H1 (cell line): ENCODE measurements at regions not wholly inside any gene's neighbourhood (a gene's known extent, or its start where the extent isn't known, plus 50 kb on each side); places are given as distances from the start of the nearest gene placed in this dataset.

ENCODE experiments used
- CTCF ChIA-PET: fragments of 300-600 bp; sonication (Branson Sonifier 250); formaldehyde crosslinking; loops from one replicate; lab custom pipeline; 2021; ENCODE audit not compliant: partially characterized antibody; lab: Charles Lee
- POLR2A ChIA-PET: fragments of 300-600 bp; sonication (Branson Sonifier 250); formaldehyde crosslinking; loops from one replicate; lab custom pipeline; 2021; ENCODE audit warnings: inconsistent platforms; ENCODE audit not compliant: partially characterized antibody; lab: Charles Lee
- DNase-seq, 2 experiments: peaks; one replicate each; pipeline versions ENCODE4 v3.0.0 to v3.0.0-alpha.2; 2010 to 2022; ENCODE audit warnings: low spot score in 2 of 2, low read depth in 1 of 2, mixed read lengths in 1 of 2
- FAIRE-seq: peaks from 2 replicates; lab custom pipeline; 2011; peaks lifted over from hg19 to GRCh38; lab: Jason Lieb, UNC
- H2AFZ ChIP-seq: 2 replicates; pipeline ENCODE4 v1.8.1; 2012; ENCODE audit warnings: low read length, inconsistent platforms
- H2AK5ac ChIP-seq: 2 replicates; pipeline ENCODE4 v1.6.1; 2013; ENCODE audit warnings: low read depth, low read length
- H2BK120ac ChIP-seq: replicated peaks from 2 replicates; pipeline ENCODE3; 2013; ENCODE audit warnings: low read depth, low read length, inconsistent platforms
- H2BK12ac ChIP-seq: 2 replicates; pipeline ENCODE4 v1.6.1; 2013; ENCODE audit warnings: low read depth, low read length
- H2BK15ac ChIP-seq: 2 replicates; pipeline ENCODE4 v1.6.1; 2013; ENCODE audit warnings: low read length
- H2BK20ac ChIP-seq: 2 replicates; pipeline ENCODE4 v1.6.1; 2013; ENCODE audit warnings: low read length
- H2BK5ac ChIP-seq: 2 replicates; pipeline ENCODE4 v1.6.1; 2013; ENCODE audit warnings: low read depth, low read length
- H3K14ac ChIP-seq: 2 replicates; pipeline ENCODE4 v1.6.1; 2013; ENCODE audit warnings: inconsistent platforms; ENCODE audit not compliant: insufficient read length
- H3K18ac ChIP-seq: 2 replicates; pipeline ENCODE4 v1.6.1; 2013; ENCODE audit warnings: low read length; ENCODE audit errors: extremely low read depth
- H3K23ac ChIP-seq: 2 replicates; pipeline ENCODE4 v1.6.1; 2013; ENCODE audit warnings: inconsistent platforms; ENCODE audit not compliant: insufficient read length
- H3K23me2 ChIP-seq: 2 replicates; pipeline ENCODE4 v1.6.1; 2013; ENCODE audit warnings: low read depth, low read length
- H3K27ac ChIP-seq: 2 replicates; pipeline ENCODE4 v1.6.1; 2011; ENCODE audit warnings: low read depth, low read length, inconsistent platforms
- H3K27me3 ChIP-seq, 4 experiments: replicated peaks in 1 of 4; 1 replicate in 1 of 4; 2 replicates in 3 of 4; pipeline versions ENCODE4 v1.6.1 to v1.8.1; 2011 to 2013; ENCODE audit warnings: low read length in 3 of 4, mild to moderate bottlenecking in 3 of 4, inconsistent platforms in 2 of 4, mixed read lengths in 2 of 4, moderate library complexity in 1 of 4; ENCODE audit not compliant: control insufficient read depth in 3 of 4, insufficient read depth in 3 of 4; ENCODE audit errors: extremely low read depth in 1 of 4
- H3K36me3 ChIP-seq, 4 experiments: 2 replicates each; pipeline versions ENCODE4 v1.6.1 to v1.8.1; 2011 to 2013; ENCODE audit warnings: mild to moderate bottlenecking in 4 of 4, low read length in 3 of 4, moderate library complexity in 2 of 4, control low read depth in 1 of 4, inconsistent platforms in 1 of 4; ENCODE audit not compliant: insufficient read depth in 4 of 4, control insufficient read depth in 2 of 4
- H3K4ac ChIP-seq: replicated peaks from 2 replicates; pipeline ENCODE3; 2013; ENCODE audit warnings: low read length, low read depth, mixed read lengths, inconsistent platforms; ENCODE audit not compliant: insufficient read length
- H3K4me1 ChIP-seq, 4 experiments: replicated peaks in 1 of 4; 1 replicate in 1 of 4; 2 replicates in 3 of 4; pipeline versions ENCODE4 v1.6.1 to v1.8.1; 2011 to 2013; ENCODE audit warnings: low read length in 3 of 4, inconsistent platforms in 2 of 4, mixed read lengths in 1 of 4; ENCODE audit not compliant: insufficient read depth in 4 of 4, control insufficient read depth in 3 of 4
- H3K4me2 ChIP-seq, 2 experiments: 2 replicates each; pipeline versions ENCODE4 v1.6.1 to v1.8.1; 2011 to 2013; ENCODE audit warnings: low read depth in 2 of 2, low read length in 2 of 2, control low read depth in 1 of 2, inconsistent platforms in 1 of 2, mild to moderate bottlenecking in 1 of 2; ENCODE audit not compliant: insufficient read depth in 1 of 2
- H3K4me3 ChIP-seq, 4 experiments: fragments of 200-600, 300-600 bp in 1 of 4; sonication (generic), shearing (Covaris generic), sonication (Bioruptor Twin) in 1 of 4; 2 replicates each; pipeline versions ENCODE4 v1.5.1 to v1.8.1; 2011 to 2016; ENCODE audit warnings: low read length in 4 of 4, low read depth in 3 of 4, control low read depth in 2 of 4, inconsistent platforms in 2 of 4, mild to moderate bottlenecking in 2 of 4, mixed read lengths in 1 of 4, moderate library complexity in 1 of 4; ENCODE audit not compliant: insufficient read depth in 2 of 4; ENCODE audit errors: extremely low read depth in 1 of 4
- H3K56ac ChIP-seq: replicated peaks from 2 replicates; pipeline ENCODE3; 2013; ENCODE audit warnings: low read depth, mild to moderate bottlenecking, mixed read lengths, low read length, inconsistent platforms; ENCODE audit not compliant: insufficient read length
- H3K79me1 ChIP-seq: 2 replicates; pipeline ENCODE4 v1.6.1; 2013; ENCODE audit warnings: low read depth, low read length, control low read depth
- H3K79me2 ChIP-seq, 2 experiments: 2 replicates each; pipeline versions ENCODE4 v1.6.1 to v1.8.1; 2012 to 2013; ENCODE audit warnings: low read length in 2 of 2, mild to moderate bottlenecking in 2 of 2, inconsistent platforms in 1 of 2; ENCODE audit not compliant: insufficient read depth in 2 of 2, control insufficient read depth in 1 of 2
- H3K9ac ChIP-seq, 4 experiments: replicated peaks in 1 of 4; 1 replicate in 1 of 4; 2 replicates in 3 of 4; pipeline versions ENCODE4 v1.6.1 to v1.8.1; 2011 to 2013; ENCODE audit warnings: low read depth in 3 of 4, low read length in 3 of 4, control low read depth in 2 of 4, mild to moderate bottlenecking in 2 of 4, moderate library complexity in 2 of 4, inconsistent platforms in 1 of 4; ENCODE audit errors: extremely low read depth in 1 of 4
- H3K9me3 ChIP-seq, 2 experiments: 2 replicates each; pipeline versions ENCODE4 v1.6.1 to v1.8.1; 2012 to 2013; ENCODE audit warnings: mild to moderate bottlenecking in 2 of 2, moderate library complexity in 2 of 2, control low read depth in 1 of 2, inconsistent platforms in 1 of 2, low read depth in 1 of 2, low read length in 1 of 2, mixed read lengths in 1 of 2; ENCODE audit not compliant: insufficient read depth in 2 of 2
- H4K20me1 ChIP-seq, 2 experiments: replicated peaks in 1 of 2; 2 replicates each; pipeline versions ENCODE3 to v1.8.1; 2011 to 2013; ENCODE audit warnings: inconsistent platforms in 2 of 2, low read length in 2 of 2, mild to moderate bottlenecking in 1 of 2; ENCODE audit not compliant: insufficient read depth in 2 of 2, control insufficient read depth in 1 of 2
- H4K5ac ChIP-seq: 2 replicates; pipeline ENCODE4 v1.6.1; 2013; ENCODE audit warnings: low read length, low read depth, mixed read lengths, inconsistent platforms; ENCODE audit not compliant: insufficient read length
- H4K8ac ChIP-seq: 2 replicates; pipeline ENCODE4 v1.8.0; 2013; ENCODE audit warnings: mild to moderate bottlenecking, moderate library complexity, low read length, inconsistent platforms; ENCODE audit not compliant: insufficient read depth; ENCODE audit errors: extremely low read depth
- H4K91ac ChIP-seq: replicated peaks from 2 replicates; pipeline ENCODE3; 2013; ENCODE audit warnings: low read length, mixed read lengths, inconsistent platforms; ENCODE audit not compliant: insufficient read length
- BACH1 ChIP-seq: IDR thresholded peaks from 2 replicates; pipeline ENCODE4 v1.6.1; 2012; ENCODE audit warnings: low read length, improper control_type of control experiment
- CBX8 ChIP-seq: fragments of 300-800, 300-1000 bp; sonication (generic); IDR thresholded peaks from 2 replicates; pipeline ENCODE4 v1.7.1; 2016; ENCODE audit warnings: low read depth, low read length, borderline replicate concordance
- JUN ChIP-seq: IDR thresholded peaks from 2 replicates; pipeline ENCODE4 v1.6.1; 2011; ENCODE audit warnings: low read depth, mild to moderate bottlenecking, improper control_type of control experiment, low read length
- POLR2A ChIP-seq, 2 experiments: IDR thresholded peaks; 1 replicate in 1 of 2; 2 replicates in 1 of 2; pipeline ENCODE4 v1.6.1; 2011; ENCODE audit warnings: low read depth in 2 of 2, low read length in 2 of 2, mild to moderate bottlenecking in 2 of 2; ENCODE audit errors: control extremely low read depth in 1 of 2
- RXRA ChIP-seq: IDR thresholded peaks from 2 replicates; pipeline ENCODE4 v1.6.1; 2011; ENCODE audit warnings: low read depth, mild to moderate bottlenecking, low read length, moderate library complexity; ENCODE audit not compliant: insufficient read depth
- SIRT6 ChIP-seq: IDR thresholded peaks from one replicate; pipeline ENCODE4 v1.7.1; 2012; ENCODE audit warnings: low read length, inconsistent platforms
- TCF12 ChIP-seq: IDR thresholded peaks from 2 replicates; pipeline ENCODE4 v1.6.1; 2011; ENCODE audit warnings: low read depth, mild to moderate bottlenecking, low read length
- TEAD4 ChIP-seq: IDR thresholded peaks from 2 replicates; pipeline ENCODE4 v1.6.1; 2012; ENCODE audit warnings: low read depth, low read length, inconsistent platforms, mixed read lengths
- WGBS, 2 experiments: shearing (Covaris generic) in 1 of 2; methylation state at CpG; one replicate each; pipeline versions ENCODE4 v1.1.6 to v1.1.7; 2013 to 2015; ENCODE audit warnings: low lambda C conversion rate in 2 of 2, mixed read lengths in 2 of 2, inconsistent platforms in 1 of 2, low coverage in 1 of 2, missing lambda C conversion rate in 1 of 2; ENCODE audit not compliant: insufficient replicate concordance in 2 of 2, insufficient coverage in 1 of 2, insufficient read length in 1 of 2; ENCODE audit errors: extremely low coverage in 1 of 2, missing lambda C conversion rate in 1 of 2; 5-methylcytosine and 5-hydroxymethylcytosine counted together

DNA sequence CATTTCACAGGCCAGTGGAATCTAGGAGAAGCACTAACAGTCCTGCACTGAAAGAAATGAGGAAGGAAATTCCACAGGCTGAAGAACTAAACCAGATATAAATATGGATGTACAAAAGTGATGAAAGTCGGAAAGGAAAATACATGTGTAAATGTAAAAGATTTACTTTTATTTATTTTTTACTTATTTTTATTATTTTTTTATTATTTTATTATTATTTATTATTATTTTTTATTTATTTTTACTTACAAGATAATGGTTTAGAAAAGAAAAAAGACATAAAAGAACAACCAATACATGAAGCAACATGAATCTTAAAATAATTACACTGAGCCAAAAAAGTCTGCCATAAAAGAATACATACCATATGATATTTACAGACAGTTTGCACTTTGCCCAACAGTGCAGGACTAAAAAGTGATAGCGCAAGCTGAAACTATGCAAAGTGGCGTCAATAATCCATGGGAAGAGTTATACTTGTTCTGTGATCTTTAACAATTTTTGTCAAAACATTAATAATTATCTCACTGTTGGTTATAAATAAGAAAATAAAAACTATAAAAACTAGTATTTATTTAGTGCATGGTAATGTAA lies 317.8 kb upstream of the MKI67 start:
- FAIRE-seq = no peak
- no peak overlapping the region for H2BK12ac ChIP-seq
- H3K27ac ChIP-seq = no peak overlapping the region
- TF ChIP-seq TCF12 (no peak), JUN (no peak), BACH1 (no peak), CBX8 (no peak), RXRA (no peak), TEAD4 (no peak), POLR2A (IDR thresholded peaks at IDR 0.05; ENCODE audit: control extremely low read depth in 1 of 2, low read depth in 2 of 2, low read length in 2 of 2) (no peak), SIRT6 (no peak)

More for the DNA sequence above, 317.8 kb upstream of the MKI67 start:
- ChIA-PET POLR2A (no interaction called here), CTCF (no interaction called here)
- Histone ChIP-seq H3K9ac (no peak overlapping the region), H3K4ac (no peak overlapping the region), H3K79me1 (no peaks in the 10 kb centered on the region), H3K18ac (no peak overlapping the region), H4K91ac (no peak overlapping the region), H3K23me2 (no peaks in the 10 kb centered on the region), H3K4me1 (peaks cover 3 to 10% (median 7%) of the 10 kb centered on the region in 4 experiments), H3K9me3 (no peaks in the 10 kb centered on the region), H2BK15ac (no peak overlapping the region), H3K4me2 (no peak overlapping the region), H2BK5ac (no peak overlapping the region), H4K8ac (no peak overlapping the region), H3K14ac (no peak overlapping the region), H3K23ac (no peak overlapping the region), H2AFZ (no peak overlapping the region), H3K36me3 (no peaks in the 10 kb centered on the region), H3K27me3 (no peaks in the 10 kb centered on the region), H3K56ac (no peak overlapping the region), H2BK120ac (no peak overlapping the region), H3K4me3 (no peak overlapping the region), H4K20me1 (no peaks in the 10 kb centered on the region), H2BK20ac (no peak overlapping the region), H4K5ac (no peak overlapping the region), H2AK5ac (no peak overlapping the region), H3K79me2 (no peaks in the 10 kb centered on the region)
- DNase-seq = no peak
- 95% methylated on average over 3 of the region's 3 CpGs; no CpG with 5 or more reads in 1 of the 2 experiments for WGBS, 2 experiments
